ENCODE measurements at regions not wholly inside any gene's neighbourhood (a gene's known extent, or its start where the extent isn't known, plus 50 kb on each side); places are given as distances from the start of the nearest gene placed in this dataset.

DNA sequence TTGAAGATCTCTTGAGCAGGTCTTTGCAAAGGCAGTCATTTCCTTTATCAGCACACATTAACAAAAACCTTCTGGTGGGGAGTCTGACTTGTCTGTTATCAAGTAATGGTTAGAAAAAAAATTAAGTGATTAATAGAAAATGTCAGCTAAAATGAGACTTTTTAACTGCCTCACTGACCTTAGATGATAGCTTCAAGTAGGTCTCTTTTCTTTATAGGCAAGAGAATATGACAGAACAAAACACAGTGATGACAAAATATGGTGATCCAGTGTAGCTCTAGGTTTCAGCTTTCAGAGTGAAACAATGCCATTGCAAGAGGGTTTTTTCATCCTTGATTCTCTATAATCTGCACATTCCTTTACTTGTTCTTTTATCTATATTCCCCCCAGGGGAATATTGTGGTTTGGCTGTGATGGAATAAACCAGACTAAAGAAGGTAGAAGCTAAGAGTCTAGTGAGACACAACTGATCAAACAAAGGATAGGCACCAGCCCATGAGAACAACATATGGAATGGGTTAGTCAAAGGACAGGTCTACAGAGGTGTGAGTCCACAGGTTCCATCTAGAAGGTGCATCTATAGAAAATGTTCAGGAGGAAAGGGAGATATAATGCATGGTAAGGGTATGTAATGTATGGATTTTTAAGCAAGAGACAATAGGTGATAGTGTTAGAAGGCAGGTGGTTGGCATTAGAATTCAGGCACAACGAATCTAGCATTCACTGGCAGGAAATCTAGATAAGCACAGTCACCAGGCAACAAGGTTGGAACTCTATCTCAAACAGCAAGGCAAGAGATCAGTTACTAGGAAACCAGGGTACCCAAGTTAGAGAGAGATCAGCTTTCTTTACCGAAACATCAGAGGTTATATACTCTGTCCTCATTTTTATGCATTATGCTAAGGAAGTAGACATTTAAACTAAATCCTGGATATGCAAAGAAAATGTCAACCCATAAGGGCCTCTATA, 228.9 kb upstream of the SMLR1 start:
- Histone ChIP-seq H3K36me3 (ENCODE audit: control insufficient read depth, insufficient read depth, low read length) (no peaks in the 10 kb centered on the region), H3K4me1 (ENCODE audit: control insufficient read depth, insufficient read depth, low read length) (no peaks in the 10 kb centered on the region), H3K27me3 (ENCODE audit: control insufficient read depth, insufficient read depth, low read length) (no peaks in the 10 kb centered on the region), H3K9me3 (ENCODE audit: control insufficient read depth, insufficient read depth, low read depth, low read length) (no peaks in the 10 kb centered on the region), H3K4me3 (ENCODE audit: low read depth in 2 of 2, low read length in 2 of 2) (no peak overlapping the region), H3K27ac (ENCODE audit: low read length) (no peak overlapping the region)
- CTCF ChIA-PET = no interaction called here
- BruUV-seq (replicated peaks) = no TSS peak
- no peak for TF ChIP-seq SIN3A (IDR thresholded peaks at IDR 0.05; ENCODE audit: borderline replicate concordance, insufficient read depth, low read depth, low read length)
- TF ChIP-seq TCF7L2 (IDR thresholded peaks at IDR 0.05; ENCODE audit: low read depth, low read length) = no peak
- TF ChIP-seq POLR2AphosphoS5 (IDR thresholded peaks at IDR 0.05; ENCODE audit: low read depth, low read length) = no peak
- TF ChIP-seq, protein P1, sequence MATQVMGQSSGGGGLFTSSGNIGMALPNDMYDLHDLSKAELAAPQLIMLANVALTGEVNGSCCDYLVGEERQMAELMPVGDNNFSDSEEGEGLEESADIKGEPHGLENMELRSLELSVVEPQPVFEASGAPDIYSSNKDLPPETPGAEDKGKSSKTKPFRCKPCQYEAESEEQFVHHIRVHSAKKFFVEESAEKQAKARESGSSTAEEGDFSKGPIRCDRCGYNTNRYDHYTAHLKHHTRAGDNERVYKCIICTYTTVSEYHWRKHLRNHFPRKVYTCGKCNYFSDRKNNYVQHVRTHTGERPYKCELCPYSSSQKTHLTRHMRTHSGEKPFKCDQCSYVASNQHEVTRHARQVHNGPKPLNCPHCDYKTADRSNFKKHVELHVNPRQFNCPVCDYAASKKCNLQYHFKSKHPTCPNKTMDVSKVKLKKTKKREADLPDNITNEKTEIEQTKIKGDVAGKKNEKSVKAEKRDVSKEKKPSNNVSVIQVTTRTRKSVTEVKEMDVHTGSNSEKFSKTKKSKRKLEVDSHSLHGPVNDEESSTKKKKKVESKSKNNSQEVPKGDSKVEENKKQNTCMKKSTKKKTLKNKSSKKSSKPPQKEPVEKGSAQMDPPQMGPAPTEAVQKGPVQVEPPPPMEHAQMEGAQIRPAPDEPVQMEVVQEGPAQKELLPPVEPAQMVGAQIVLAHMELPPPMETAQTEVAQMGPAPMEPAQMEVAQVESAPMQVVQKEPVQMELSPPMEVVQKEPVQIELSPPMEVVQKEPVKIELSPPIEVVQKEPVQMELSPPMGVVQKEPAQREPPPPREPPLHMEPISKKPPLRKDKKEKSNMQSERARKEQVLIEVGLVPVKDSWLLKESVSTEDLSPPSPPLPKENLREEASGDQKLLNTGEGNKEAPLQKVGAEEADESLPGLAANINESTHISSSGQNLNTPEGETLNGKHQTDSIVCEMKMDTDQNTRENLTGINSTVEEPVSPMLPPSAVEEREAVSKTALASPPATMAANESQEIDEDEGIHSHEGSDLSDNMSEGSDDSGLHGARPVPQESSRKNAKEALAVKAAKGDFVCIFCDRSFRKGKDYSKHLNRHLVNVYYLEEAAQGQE (IDR thresholded peaks at IDR 0.05; ENCODE audit: insufficient read depth in 1 of 2, low read depth in 2 of 2, low read length in 1 of 2) = no peak
- TF ChIP-seq, protein P2, sequence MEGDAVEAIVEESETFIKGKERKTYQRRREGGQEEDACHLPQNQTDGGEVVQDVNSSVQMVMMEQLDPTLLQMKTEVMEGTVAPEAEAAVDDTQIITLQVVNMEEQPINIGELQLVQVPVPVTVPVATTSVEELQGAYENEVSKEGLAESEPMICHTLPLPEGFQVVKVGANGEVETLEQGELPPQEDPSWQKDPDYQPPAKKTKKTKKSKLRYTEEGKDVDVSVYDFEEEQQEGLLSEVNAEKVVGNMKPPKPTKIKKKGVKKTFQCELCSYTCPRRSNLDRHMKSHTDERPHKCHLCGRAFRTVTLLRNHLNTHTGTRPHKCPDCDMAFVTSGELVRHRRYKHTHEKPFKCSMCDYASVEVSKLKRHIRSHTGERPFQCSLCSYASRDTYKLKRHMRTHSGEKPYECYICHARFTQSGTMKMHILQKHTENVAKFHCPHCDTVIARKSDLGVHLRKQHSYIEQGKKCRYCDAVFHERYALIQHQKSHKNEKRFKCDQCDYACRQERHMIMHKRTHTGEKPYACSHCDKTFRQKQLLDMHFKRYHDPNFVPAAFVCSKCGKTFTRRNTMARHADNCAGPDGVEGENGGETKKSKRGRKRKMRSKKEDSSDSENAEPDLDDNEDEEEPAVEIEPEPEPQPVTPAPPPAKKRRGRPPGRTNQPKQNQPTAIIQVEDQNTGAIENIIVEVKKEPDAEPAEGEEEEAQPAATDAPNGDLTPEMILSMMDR (IDR thresholded peaks at IDR 0.05) = no peak
- in situ Hi-C loops (cut with HindIII; ENCODE audit: low pct_unique_long_range_greater_than_20kb, low sequenced_read_pairs) (no loop called here), intact Hi-C loops (cut with micrococcal nuclease; ENCODE audit: unreplicated experiment) (no loop called here)
- DNase-seq (ENCODE audit: low read depth, low spot score) (no peak), ATAC-seq (no peak)
- POLR2A ChIA-PET = no interaction called here

DNA sequence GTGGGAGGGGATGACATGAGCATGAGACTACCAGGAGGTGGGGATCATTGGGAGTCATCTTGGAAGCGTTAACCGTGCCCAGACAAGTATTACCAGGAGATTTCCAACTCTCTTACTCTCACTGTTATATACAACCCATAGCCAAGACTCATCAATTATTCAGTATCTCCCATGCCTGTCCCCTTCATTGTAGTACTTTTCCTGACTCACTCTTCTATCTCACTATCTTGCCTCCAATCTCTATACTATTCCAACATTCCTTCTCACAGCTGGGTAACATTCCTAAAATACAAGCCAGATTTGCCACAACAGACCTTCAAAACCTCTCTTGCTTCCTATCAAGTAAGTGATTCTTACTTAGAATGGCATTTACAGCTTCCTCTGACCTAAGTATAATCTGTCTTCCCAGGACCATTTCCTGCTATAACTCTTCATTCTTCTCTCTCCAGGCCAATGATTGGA, 226.3 kb upstream of the SMLR1 start:
- Histone ChIP-seq H3K4me1 (ENCODE audit: control insufficient read depth, insufficient read depth, low read length) (no peaks in the 10 kb centered on the region), H3K4me3 (ENCODE audit: low read depth in 2 of 2, low read length in 2 of 2) (no peak overlapping the region), H3K27me3 (ENCODE audit: control insufficient read depth, insufficient read depth, low read length) (no peaks in the 10 kb centered on the region), H3K9me3 (ENCODE audit: control insufficient read depth, insufficient read depth, low read depth, low read length) (no peaks in the 10 kb centered on the region), H3K27ac (ENCODE audit: low read length) (no peak overlapping the region), H3K36me3 (ENCODE audit: control insufficient read depth, insufficient read depth, low read length) (no peaks in the 10 kb centered on the region)
- ChIA-PET POLR2A (no interaction called here), CTCF (no interaction called here)
- no TSS peak for BruUV-seq (replicated peaks)
- ATAC-seq (no peak), DNase-seq (ENCODE audit: low read depth, low spot score) (no peak)
- TF ChIP-seq, protein P1 (IDR thresholded peaks at IDR 0.05; ENCODE audit: insufficient read depth in 1 of 2, low read depth in 2 of 2, low read length in 1 of 2) = no peak
- no peak for TF ChIP-seq POLR2AphosphoS5 (IDR thresholded peaks at IDR 0.05; ENCODE audit: low read depth, low read length)
- no peak for TF ChIP-seq SIN3A (IDR thresholded peaks at IDR 0.05; ENCODE audit: borderline replicate concordance, insufficient read depth, low read depth, low read length)
- no peak for TF ChIP-seq TCF7L2 (IDR thresholded peaks at IDR 0.05; ENCODE audit: low read depth, low read length)
- TF ChIP-seq, protein P2 (IDR thresholded peaks at IDR 0.05) = no peak
- in situ Hi-C loops (cut with HindIII; ENCODE audit: low pct_unique_long_range_greater_than_20kb, low sequenced_read_pairs) (no loop called here), intact Hi-C loops (cut with micrococcal nuclease; ENCODE audit: unreplicated experiment) (no loop called here)
